Breast epithelium (tissue), 3 donors: ENCODE measurements at regions not wholly inside any gene's neighbourhood (a gene's known extent, or its start where the extent isn't known, plus 50 kb on each side); places are given as distances from the start of the nearest gene placed in this dataset.

Source experiments
- CTCF ChIP-seq, 3 donors: fragments of 450-650 bp; IDR thresholded peaks; one replicate each; pipeline ENCODE4 v1.5.1; 2016 to 2017; ENCODE audit warnings: antibody characterized with exemption in 3 of 3, mild to moderate bottlenecking in 3 of 3, moderate library complexity in 3 of 3
- POLR2A ChIP-seq: fragments of 450-650 bp; IDR thresholded peaks from one replicate; pipeline ENCODE4 v1.6.1; 2016; ENCODE audit warnings: antibody characterized with exemption, mild to moderate bottlenecking, moderate library complexity

DNA sequence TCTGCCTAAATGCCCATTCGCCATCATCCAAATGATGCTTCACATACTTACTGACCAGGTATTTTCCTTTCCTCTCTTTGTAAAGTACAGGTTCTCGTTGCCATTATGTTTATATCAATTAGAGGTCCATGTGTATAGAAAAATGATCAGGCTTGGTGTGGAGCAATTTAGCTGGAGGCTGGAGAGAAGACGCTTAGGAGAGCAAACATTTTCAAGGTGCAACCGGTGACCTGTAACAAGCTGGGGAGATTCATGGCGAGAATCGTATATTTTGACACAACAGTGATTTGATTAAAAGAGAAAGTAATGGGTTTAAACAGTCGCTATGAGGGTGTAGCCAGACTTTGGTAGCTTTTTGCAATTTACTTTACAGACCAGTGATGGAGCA, 170.9 kb upstream of the TBCA start:
- no peak for TF ChIP-seq POLR2A
- no peak for TF ChIP-seq CTCF (IDR thresholded peaks at IDR 0.05)
